NB4 (cell line): ENCODE measurements at regions not wholly inside any gene's neighbourhood (a gene's known extent, or its start where the extent isn't known, plus 50 kb on each side); places are given as distances from the start of the nearest gene placed in this dataset.

Experiments
- DNase-seq: peaks from one replicate; pipeline ENCODE4 v3.0.0; 2010; ENCODE audit warnings: low read depth
- H3K4me3 ChIP-seq: one replicate; pipeline ENCODE4 v1.5.1; 2011; ENCODE audit warnings: mild to moderate bottlenecking, low read depth, low read length, moderate library complexity
- CTCF ChIP-seq: IDR thresholded peaks from one replicate; pipeline ENCODE4 v1.5.1; 2012; ENCODE audit warnings: low read depth, low read length
- MYC ChIP-seq: IDR thresholded peaks from 2 replicates; pipeline ENCODE4 v1.6.1; 2011; ENCODE audit warnings: low read depth, low read length
- POLR2A ChIP-seq: IDR thresholded peaks from 2 replicates; pipeline ENCODE4 v1.6.1; 2011; ENCODE audit warnings: mild to moderate bottlenecking; ENCODE audit not compliant: insufficient read length; ENCODE audit errors: extremely low read depth
- TF ChIP-seq, protein P1 (sequence below): IDR thresholded peaks from 2 replicates; pipeline ENCODE4 v1.6.1; 2011; ENCODE audit warnings: low read depth, low read length

- DNase-seq = no peak
- TF ChIP-seq, protein P1, sequence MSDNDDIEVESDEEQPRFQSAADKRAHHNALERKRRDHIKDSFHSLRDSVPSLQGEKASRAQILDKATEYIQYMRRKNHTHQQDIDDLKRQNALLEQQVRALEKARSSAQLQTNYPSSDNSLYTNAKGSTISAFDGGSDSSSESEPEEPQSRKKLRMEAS = no peak
- TF ChIP-seq CTCF (no peak), POLR2A (no peak), MYC (no peak)
- no peak overlapping the region for H3K4me3 ChIP-seq
Measured at GRCh38 chr2:238971318-238972145, 123.6 kb downstream of the TWIST2 start.

DNA sequence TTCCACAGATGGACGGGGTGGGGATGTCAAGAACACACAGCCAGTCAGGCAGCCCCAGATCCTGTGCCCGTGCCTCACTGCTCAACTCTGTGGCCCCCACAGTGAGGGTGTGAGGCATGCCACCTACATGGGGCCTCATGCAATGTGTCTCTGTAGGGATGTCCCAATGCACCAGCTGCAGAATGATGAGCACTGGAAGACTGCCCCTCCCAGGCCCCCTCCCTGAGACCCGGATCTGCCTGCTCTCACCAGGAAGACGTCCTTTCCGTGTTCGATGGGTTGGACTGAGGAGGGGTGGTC lies 124.2 kb downstream of the TWIST2 start:
- DNase-seq = no peak

DNA sequence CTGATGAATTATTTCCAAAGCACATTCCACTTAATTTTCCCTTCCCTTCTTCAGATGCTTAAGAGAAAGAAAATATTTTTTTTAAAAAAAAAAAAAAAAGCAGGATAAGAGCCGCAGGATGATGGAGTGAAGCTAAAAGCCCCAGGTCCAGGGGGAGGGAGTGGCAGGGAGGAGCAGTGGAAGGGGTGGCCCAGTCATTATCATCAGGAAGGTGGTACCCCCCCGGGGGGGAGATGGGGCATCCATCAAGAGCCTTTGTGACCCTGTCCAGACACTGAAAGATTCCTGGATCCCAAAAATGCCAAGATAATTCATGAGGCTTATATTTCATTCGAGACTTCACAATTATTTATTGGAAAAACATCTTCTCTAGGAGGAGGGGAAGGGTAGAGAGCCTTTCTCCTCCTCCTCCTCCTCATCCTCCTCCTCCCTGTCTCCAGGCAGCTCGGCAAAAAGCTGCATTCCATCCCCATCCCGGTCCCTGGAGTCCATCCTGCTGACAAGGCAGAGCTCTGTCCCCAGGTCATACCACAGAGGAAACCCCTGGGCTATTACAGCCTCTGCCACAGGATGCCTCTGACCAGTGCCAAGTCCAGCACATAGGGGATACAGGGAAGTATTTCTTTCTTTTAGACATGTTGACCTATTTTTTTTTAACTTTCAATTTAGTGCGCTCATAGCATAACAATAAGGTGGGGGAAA lies 125.3 kb downstream of the TWIST2 start:
- no peak for DNase-seq
- H3K4me3 ChIP-seq = no peak overlapping the region
- TF ChIP-seq, protein P1 = no peak
- TF ChIP-seq CTCF = no peak
- TF ChIP-seq MYC = no peak
- TF ChIP-seq POLR2A = no peak

More for the DNA sequence above, 124.2 kb downstream of the TWIST2 start:
- no peak for TF ChIP-seq POLR2A
- TF ChIP-seq CTCF = no peak
- TF ChIP-seq MYC = no peak
- TF ChIP-seq, protein P1 = no peak
- no peak overlapping the region for H3K4me3 ChIP-seq

DNA sequence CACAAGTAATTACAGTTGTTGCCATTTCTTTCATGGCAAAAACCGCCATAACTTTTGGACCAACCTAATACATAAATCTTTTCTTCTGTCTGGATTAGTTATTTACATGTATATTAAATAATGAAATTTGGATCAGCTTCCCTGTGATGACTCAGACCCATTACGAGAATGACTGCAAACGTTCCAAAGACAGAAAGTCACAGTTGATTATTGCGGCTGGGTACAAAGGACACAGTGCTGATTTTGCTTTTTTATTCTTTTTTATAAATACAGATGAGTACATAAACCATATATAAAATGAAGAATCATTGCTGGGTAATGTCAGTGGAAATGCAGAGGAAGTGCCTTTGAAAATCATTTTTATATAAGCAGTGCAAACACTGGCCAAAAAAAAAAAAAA lies 126.2 kb downstream of the TWIST2 start:
- no peak for DNase-seq
- TF ChIP-seq POLR2A (no peak), CTCF (no peak)
- TF ChIP-seq, protein P1 = no peak
- no peak overlapping the region for H3K4me3 ChIP-seq

GRCh38 chr2:238974501-238975166 lies 126.7 kb downstream of the TWIST2 start:
- DNase-seq = no peak
- no peak overlapping the region for H3K4me3 ChIP-seq
- TF ChIP-seq CTCF (no peak), POLR2A (no peak), MYC (no peak)
- TF ChIP-seq, protein P1 = no peak
